ENCODE measurements at regions not wholly inside any gene's neighbourhood (a gene's known extent, or its start where the extent isn't known, plus 50 kb on each side); places are given as distances from the start of the nearest gene placed in this dataset.
A peak's percentile ranks its signal among the peaks of the same experiment; 100 is the strongest.

- H3K27ac ChIP-seq, result no peak overlapping the region
- TF ChIP-seq ZFX (IDR thresholded peaks at IDR 0.05; ENCODE audit: borderline replicate concordance), result no peak
- TF ChIP-seq, protein P1, sequence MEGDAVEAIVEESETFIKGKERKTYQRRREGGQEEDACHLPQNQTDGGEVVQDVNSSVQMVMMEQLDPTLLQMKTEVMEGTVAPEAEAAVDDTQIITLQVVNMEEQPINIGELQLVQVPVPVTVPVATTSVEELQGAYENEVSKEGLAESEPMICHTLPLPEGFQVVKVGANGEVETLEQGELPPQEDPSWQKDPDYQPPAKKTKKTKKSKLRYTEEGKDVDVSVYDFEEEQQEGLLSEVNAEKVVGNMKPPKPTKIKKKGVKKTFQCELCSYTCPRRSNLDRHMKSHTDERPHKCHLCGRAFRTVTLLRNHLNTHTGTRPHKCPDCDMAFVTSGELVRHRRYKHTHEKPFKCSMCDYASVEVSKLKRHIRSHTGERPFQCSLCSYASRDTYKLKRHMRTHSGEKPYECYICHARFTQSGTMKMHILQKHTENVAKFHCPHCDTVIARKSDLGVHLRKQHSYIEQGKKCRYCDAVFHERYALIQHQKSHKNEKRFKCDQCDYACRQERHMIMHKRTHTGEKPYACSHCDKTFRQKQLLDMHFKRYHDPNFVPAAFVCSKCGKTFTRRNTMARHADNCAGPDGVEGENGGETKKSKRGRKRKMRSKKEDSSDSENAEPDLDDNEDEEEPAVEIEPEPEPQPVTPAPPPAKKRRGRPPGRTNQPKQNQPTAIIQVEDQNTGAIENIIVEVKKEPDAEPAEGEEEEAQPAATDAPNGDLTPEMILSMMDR (IDR thresholded peaks at IDR 0.05), result peak; percentile 26
Measured at GRCh38 chr15:25056484-25057425, 102.0 kb downstream of the SNRPN start.

- TF ChIP-seq, protein P1 (IDR thresholded peaks at IDR 0.05), result no peak
- TF ChIP-seq ZFX (IDR thresholded peaks at IDR 0.05; ENCODE audit: borderline replicate concordance), result no peak
- H3K27ac ChIP-seq, result no peak overlapping the region
Measured at GRCh38 chr15:25057574-25057973, 102.8 kb downstream of the SNRPN start.

GRCh38 chr15:25058080-25058785 is 103.4 kb downstream of the SNRPN start:
- no peak overlapping the region for H3K27ac ChIP-seq
- TF ChIP-seq, protein P1 (IDR thresholded peaks at IDR 0.05), result no peak
- no peak for TF ChIP-seq ZFX (IDR thresholded peaks at IDR 0.05; ENCODE audit: borderline replicate concordance)

- TF ChIP-seq, protein P1 (IDR thresholded peaks at IDR 0.05), result no peak
- no peak for TF ChIP-seq ZFX (IDR thresholded peaks at IDR 0.05; ENCODE audit: borderline replicate concordance)
- H3K27ac ChIP-seq, result no peak overlapping the region
Measured at GRCh38 chr15:25059698-25060471, 105.1 kb downstream of the SNRPN start.

GRCh38 chr15:25060472-25060803 is 105.7 kb downstream of the SNRPN start:
- TF ChIP-seq, protein P1 (IDR thresholded peaks at IDR 0.05), result no peak
- TF ChIP-seq ZFX (IDR thresholded peaks at IDR 0.05; ENCODE audit: borderline replicate concordance), result no peak
- no peak overlapping the region for H3K27ac ChIP-seq

DNA sequence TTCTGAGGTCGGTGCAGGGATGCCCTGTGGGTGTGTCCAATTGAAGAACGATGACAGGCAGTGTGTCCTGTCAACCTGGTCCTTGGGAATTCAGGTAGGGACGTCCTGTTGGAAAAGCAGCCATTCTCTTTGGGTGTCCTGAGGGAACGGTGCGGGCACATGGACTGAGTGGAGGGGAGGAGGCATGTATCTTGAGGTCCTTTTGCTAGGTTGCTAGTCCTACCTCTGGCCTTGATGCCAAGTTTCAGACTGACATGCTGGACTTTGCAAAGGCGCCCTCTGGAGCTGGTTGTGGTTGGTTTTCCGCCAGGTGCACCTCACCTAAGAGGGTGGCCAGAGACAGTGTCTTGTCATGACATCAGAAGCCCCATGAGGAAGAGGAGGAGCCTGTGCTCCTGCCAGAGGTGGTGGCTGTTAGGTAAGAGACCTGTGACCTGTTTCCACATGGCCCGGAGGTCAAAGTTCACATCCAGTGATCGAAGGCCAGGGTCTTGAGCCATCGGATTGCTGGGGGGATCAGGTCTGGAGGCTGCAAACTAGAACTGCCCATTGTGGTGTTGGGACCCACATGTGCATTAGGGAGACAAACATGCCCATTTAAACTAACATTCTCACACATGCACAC is 106.3 kb downstream of the SNRPN start:
- TF ChIP-seq ZFX (IDR thresholded peaks at IDR 0.05; ENCODE audit: borderline replicate concordance), result no peak
- TF ChIP-seq, protein P1 (IDR thresholded peaks at IDR 0.05), result no peak
- no peak overlapping the region for H3K27ac ChIP-seq
